H1 (cell line): ENCODE measurements at regions not wholly inside any gene's neighbourhood (a gene's known extent, or its start where the extent isn't known, plus 50 kb on each side); places are given as distances from the start of the nearest gene placed in this dataset.

Source experiments
- EZH2 ChIP-seq: fragments of 200-600 bp; sonication (generic); IDR thresholded peaks from 2 replicates; pipeline ENCODE4 v1.7.1; 2012; ENCODE audit warnings: low read depth, mild to moderate bottlenecking, moderate library complexity, low read length, inconsistent platforms; ENCODE audit not compliant: severe bottlenecking
- JUN ChIP-seq: IDR thresholded peaks from 2 replicates; pipeline ENCODE4 v1.6.1; 2011; ENCODE audit warnings: low read depth, mild to moderate bottlenecking, improper control_type of control experiment, low read length
- NANOG ChIP-seq: IDR thresholded peaks from 2 replicates; pipeline ENCODE4 v1.6.1; 2011; ENCODE audit warnings: low read length, low read depth, mild to moderate bottlenecking, inconsistent platforms; ENCODE audit not compliant: insufficient read depth, poor library complexity, severe bottlenecking
- NRF1 ChIP-seq: IDR thresholded peaks from 2 replicates; pipeline ENCODE4 v1.6.1; 2011; ENCODE audit warnings: mild to moderate bottlenecking, low read depth, low read length, improper control_type of control experiment
- RBBP5 ChIP-seq: IDR thresholded peaks from 2 replicates; pipeline ENCODE4 v1.7.1; 2012; ENCODE audit warnings: low read depth, mild to moderate bottlenecking, inconsistent platforms, low read length, moderate library complexity, borderline replicate concordance
- SIRT6 ChIP-seq: IDR thresholded peaks from one replicate; pipeline ENCODE4 v1.7.1; 2012; ENCODE audit warnings: low read length, inconsistent platforms
- USF2 ChIP-seq: IDR thresholded peaks from 2 replicates; pipeline ENCODE4 v1.6.1; 2011; ENCODE audit warnings: low read length, improper control_type of control experiment
- ZNF274 ChIP-seq: IDR thresholded peaks from 2 replicates; pipeline ENCODE4 v1.7.0; 2012; ENCODE audit warnings: low read length, borderline replicate concordance; ENCODE audit errors: extremely low read depth

- TF ChIP-seq JUN: no peak
- TF ChIP-seq SIRT6: no peak
- TF ChIP-seq NRF1: no peak
- no peak for TF ChIP-seq EZH2
- TF ChIP-seq RBBP5: no peak
- no peak for TF ChIP-seq NANOG
- no peak for TF ChIP-seq ZNF274
- no peak for TF ChIP-seq USF2
- TF ChIP-seq, all 59 proteins: peak for 0
Measured at GRCh38 chr12:11568155-11568761, 81.2 kb upstream of the ETV6 start (continued).
